GM18861 (cell line): ENCODE measurements at regions not wholly inside any gene's neighbourhood (a gene's known extent, or its start where the extent isn't known, plus 50 kb on each side); places are given as distances from the start of the nearest gene placed in this dataset.

Experiments
- ATAC-seq: cut with Tn5 transposase; IDR thresholded peaks from one replicate; pipeline ENCODE4 v1.9.1; 2021; ENCODE audit not compliant: unreplicated experiment

GRCh38 chr4:113849771-113850170 is 88.2 kb upstream of the CAMK2D start:
- ATAC-seq: no peak

GRCh38 chr4:113847710-113848109 is 86.2 kb upstream of the CAMK2D start:
- ATAC-seq: no peak

- no peak for ATAC-seq
These were observed 84.9 kb upstream of the CAMK2D start for GRCh38 chr4:113846433-113846832.

- ATAC-seq: no peak
These were observed 83.6 kb upstream of the CAMK2D start for GRCh38 chr4:113845138-113845537.

GRCh38 chr4:113844369-113844768 is 82.8 kb upstream of the CAMK2D start:
- no peak for ATAC-seq

- ATAC-seq: no peak
These were observed 79.3 kb upstream of the CAMK2D start for GRCh38 chr4:113840861-113841260.

GRCh38 chr4:113838460-113838859 is 76.9 kb upstream of the CAMK2D start:
- no peak for ATAC-seq

- ATAC-seq: peak; percentile 99
These were observed 75.9 kb upstream of the CAMK2D start for GRCh38 chr4:113837397-113837796.

GRCh38 chr4:113835005-113835404 is 73.5 kb upstream of the CAMK2D start:
- ATAC-seq: no peak

GRCh38 chr4:113834298-113834697 is 72.8 kb upstream of the CAMK2D start:
- ATAC-seq: no peak

- no peak for ATAC-seq
These were observed 71.3 kb upstream of the CAMK2D start for GRCh38 chr4:113832803-113833202.

- ATAC-seq: no peak
These were observed 69.9 kb upstream of the CAMK2D start for GRCh38 chr4:113831457-113831856.

- no peak for ATAC-seq
These were observed 67.2 kb upstream of the CAMK2D start for GRCh38 chr4:113828702-113829101.

GRCh38 chr4:113827285-113827684 is 65.7 kb upstream of the CAMK2D start:
- no peak for ATAC-seq

- no peak for ATAC-seq
These were observed 64.9 kb upstream of the CAMK2D start for GRCh38 chr4:113826421-113826820.

- ATAC-seq: peak; percentile 53
These were observed 63.7 kb upstream of the CAMK2D start for GRCh38 chr4:113825272-113825671.

- no peak for ATAC-seq
These were observed 62.9 kb upstream of the CAMK2D start for GRCh38 chr4:113824396-113824795.

GRCh38 chr4:113823291-113823659 is 61.7 kb upstream of the CAMK2D start:
- peak; percentile 62 for ATAC-seq

GRCh38 chr4:113822555-113823290 is 61.2 kb upstream of the CAMK2D start:
- peak; percentile 75 for ATAC-seq

- ATAC-seq: no peak
These were observed 60.3 kb upstream of the CAMK2D start for GRCh38 chr4:113821856-113822255.

- no peak for ATAC-seq
These were observed 58.6 kb upstream of the CAMK2D start for GRCh38 chr4:113820108-113820507.

GRCh38 chr4:113815826-113816225 is 54.3 kb upstream of the CAMK2D start:
- ATAC-seq: no peak

GRCh38 chr4:113811359-113811758 is 49.8 kb upstream of the CAMK2D start:
- no peak for ATAC-seq
